IPS DF 6.9 (cell line): ENCODE measurements at regions not wholly inside any gene's neighbourhood (a gene's known extent, or its start where the extent isn't known, plus 50 kb on each side); places are given as distances from the start of the nearest gene placed in this dataset.

Source experiments
- DNase-seq: peaks from one replicate; pipeline ENCODE4 v3.0.0-alpha.2; 2013; ENCODE audit warnings: low read depth, low spot score
- H3K27ac ChIP-seq: one replicate; pipeline ENCODE4 v1.5.1; 2013; ENCODE audit warnings: low read length, control low read depth
- H3K27me3 ChIP-seq: 2 replicates; pipeline ENCODE4 v1.6.1; 2013; ENCODE audit warnings: mild to moderate bottlenecking, low read length; ENCODE audit not compliant: control insufficient read depth, insufficient read depth
- H3K36me3 ChIP-seq: 2 replicates; pipeline ENCODE4 v1.6.1; 2013; ENCODE audit warnings: low read length; ENCODE audit not compliant: control insufficient read depth, insufficient read depth
- H3K4me1 ChIP-seq: 2 replicates; pipeline ENCODE4 v1.6.1; 2013; ENCODE audit warnings: low read length; ENCODE audit not compliant: control insufficient read depth, insufficient read depth
- H3K4me3 ChIP-seq: 2 replicates; pipeline ENCODE4 v1.5.1; 2013; ENCODE audit warnings: mild to moderate bottlenecking, low read length
- H3K9me3 ChIP-seq: 2 replicates; pipeline ENCODE4 v1.6.1; 2013; ENCODE audit warnings: low read length, inconsistent platforms; ENCODE audit not compliant: control insufficient read depth, insufficient read depth
- WGBS: extraction: QIAGEN DNeasy Blood & Tissue Kit; methylation state at CpG from one replicate; pipeline ENCODE4 v1.1.7; 2013; ENCODE audit warnings: mixed read lengths, missing lambda C conversion rate; ENCODE audit not compliant: insufficient read length, insufficient coverage; 5-methylcytosine and 5-hydroxymethylcytosine counted together

DNA sequence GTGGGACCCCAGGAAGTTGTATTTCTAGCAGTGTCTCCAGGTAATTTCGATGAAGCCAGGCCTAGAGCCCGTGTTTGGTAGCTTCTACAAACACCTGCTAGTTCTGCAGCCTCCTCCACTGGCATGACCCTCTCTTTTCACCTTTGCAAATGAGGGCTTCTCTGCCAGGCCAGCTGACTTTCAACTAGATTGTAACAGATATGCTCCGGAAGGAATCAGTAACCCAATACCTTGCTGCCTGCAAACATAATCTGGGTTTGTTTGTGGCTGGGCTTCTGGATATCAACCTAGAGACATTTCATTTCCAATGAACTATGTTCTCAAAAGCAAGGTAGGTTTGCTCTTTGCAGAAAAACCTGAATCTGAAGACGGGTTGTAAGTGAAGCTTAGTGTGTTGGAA lies 354.8 kb downstream of the DMRT2 start:
- no peak for DNase-seq
- Histone ChIP-seq H3K27me3 (no peaks in the 10 kb centered on the region), H3K4me3 (no peak overlapping the region), H3K27ac (no peak overlapping the region), H3K9me3 (no peaks in the 10 kb centered on the region), H3K4me1 (no peaks in the 10 kb centered on the region), H3K36me3 (no peaks in the 10 kb centered on the region)
- WGBS: no CpG with 5 or more reads among the region's 4 CpGs

DNA sequence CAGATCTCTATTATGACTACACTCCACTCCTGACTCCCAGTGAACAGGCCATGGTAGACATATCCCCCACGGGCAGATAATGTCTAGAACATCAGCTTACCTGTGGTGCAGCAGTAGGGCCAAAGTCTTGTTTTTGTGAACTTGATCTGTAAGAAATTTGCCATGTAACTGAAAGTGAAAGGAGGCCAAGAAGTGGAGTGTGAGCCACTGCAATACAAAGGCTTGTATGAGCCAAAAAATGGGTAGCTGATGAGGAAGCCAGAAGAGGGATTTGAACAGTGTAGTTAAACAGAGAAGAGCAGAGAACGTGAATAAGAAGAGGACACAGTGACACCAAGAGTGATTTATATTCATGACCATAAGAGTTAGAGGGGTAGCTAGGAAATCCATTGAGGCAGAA lies 361.7 kb downstream of the DMRT2 start:
- Histone ChIP-seq H3K36me3 (no peaks in the 10 kb centered on the region), H3K27me3 (no peaks in the 10 kb centered on the region; the same call in 1 of the 2 replicates), H3K4me1 (no peaks in the 10 kb centered on the region), H3K9me3 (no peaks in the 10 kb centered on the region), H3K4me3 (no peak overlapping the region), H3K27ac (no peak overlapping the region)
- no peak for DNase-seq
- WGBS: no CpG with 5 or more reads among the region's 2 CpGs

DNA sequence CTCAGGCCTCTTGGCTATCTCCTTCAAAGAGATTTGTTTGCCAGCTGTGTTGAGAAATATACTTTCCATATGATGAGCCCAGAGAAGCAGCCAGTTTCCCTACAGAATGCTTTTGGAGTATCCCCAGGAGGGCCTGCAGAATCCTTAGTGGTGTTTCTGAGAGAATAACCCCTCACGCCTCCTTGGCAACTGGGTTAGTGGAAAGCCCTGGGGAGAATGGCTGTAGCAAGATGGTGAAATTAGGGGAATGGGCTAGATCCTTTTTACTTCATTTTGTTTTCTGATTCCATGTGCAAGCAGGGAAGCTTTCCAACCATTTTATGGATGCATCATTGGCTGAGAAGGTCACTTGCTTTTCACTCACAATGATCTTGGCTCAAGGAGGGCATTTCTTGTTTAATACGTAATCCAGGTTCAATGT lies 364.6 kb downstream of the DMRT2 start:
- Histone ChIP-seq H3K27me3 (no peaks in the 10 kb centered on the region; the same call in 1 of the 2 replicates), H3K36me3 (no peaks in the 10 kb centered on the region), H3K4me1 (no peaks in the 10 kb centered on the region), H3K9me3 (no peaks in the 10 kb centered on the region), H3K27ac (no peak overlapping the region), H3K4me3 (no peak overlapping the region)
- no peak for DNase-seq
- no CpG with 5 or more reads among the region's 2 CpGs for WGBS

DNA sequence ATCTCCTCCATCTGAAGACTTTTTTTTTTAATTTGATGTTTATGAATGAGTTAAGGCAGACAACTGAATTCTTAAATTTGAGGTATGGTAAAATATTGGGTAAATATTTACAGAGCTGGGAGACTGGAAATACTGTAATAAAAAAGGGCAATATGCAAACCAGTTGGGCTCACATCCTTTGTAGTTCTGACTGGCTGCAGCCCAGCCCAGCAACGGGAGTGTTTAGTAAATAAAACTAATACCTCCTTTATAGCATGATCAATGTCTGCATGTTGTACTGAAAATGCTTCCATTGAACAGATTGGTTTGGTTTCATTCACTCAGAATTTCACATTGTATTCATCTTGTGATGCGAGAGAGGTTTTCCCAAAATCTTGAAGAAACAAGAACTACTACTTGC lies 365.0 kb downstream of the DMRT2 start:
- Histone ChIP-seq H3K9me3 (no peaks in the 10 kb centered on the region), H3K36me3 (no peaks in the 10 kb centered on the region), H3K4me1 (no peaks in the 10 kb centered on the region), H3K27ac (no peak overlapping the region), H3K27me3 (no peaks in the 10 kb centered on the region; the same call in 1 of the 2 replicates), H3K4me3 (no peak overlapping the region)
- no peak for DNase-seq
- no CpG with 5 or more reads among the region's 2 CpGs for WGBS

DNA sequence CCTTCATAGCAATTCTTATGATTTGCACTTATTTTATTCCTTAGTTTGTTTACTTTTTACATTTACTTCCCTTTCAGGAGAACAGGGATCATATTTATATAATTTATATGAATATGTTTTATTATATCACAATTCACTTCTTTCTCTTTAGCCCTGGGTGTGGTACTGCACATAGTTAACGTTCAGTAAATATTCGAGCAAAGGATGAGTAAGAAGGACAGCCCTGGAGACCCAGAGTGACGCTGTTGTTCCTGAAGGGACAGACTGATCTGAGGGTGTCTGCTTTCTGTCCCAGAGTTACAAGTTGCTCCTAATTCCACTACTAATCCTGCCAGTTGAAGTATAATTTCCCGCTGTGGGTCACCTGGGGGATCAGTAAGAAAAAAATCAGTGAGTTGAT lies 366.1 kb downstream of the DMRT2 start:
- no peak overlapping the region for H3K27ac ChIP-seq
- no peaks in the 10 kb centered on the region for H3K9me3 ChIP-seq
- H3K4me3 ChIP-seq: no peak overlapping the region
- H3K27me3 ChIP-seq: no peaks in the 10 kb centered on the region; the same call in 1 of the 2 replicates
- no peaks in the 10 kb centered on the region for H3K36me3 ChIP-seq
- no peak for DNase-seq
- no peaks in the 10 kb centered on the region for H3K4me1 ChIP-seq
- no CpG with 5 or more reads among the region's 4 CpGs for WGBS

DNA sequence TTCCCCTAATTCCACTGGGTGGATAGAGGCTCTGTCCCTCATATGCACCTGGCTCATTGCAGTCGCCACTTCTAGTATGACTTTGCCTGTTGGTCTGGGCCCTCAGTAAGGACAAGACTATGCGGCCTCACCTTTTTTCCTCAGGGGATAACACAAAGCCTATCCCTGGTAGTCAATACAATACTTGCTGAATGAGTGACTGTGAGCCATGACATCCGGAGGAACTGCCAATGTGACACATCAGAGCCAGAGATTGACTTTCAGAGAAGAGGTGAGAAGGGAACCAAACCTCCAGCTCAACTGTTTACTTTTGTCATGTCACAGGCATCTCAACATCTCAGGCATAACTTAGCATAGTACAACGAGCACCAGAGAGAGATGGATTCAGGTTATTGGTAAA lies 371.3 kb downstream of the DMRT2 start:
- no CpG with 5 or more reads among the region's 4 CpGs for WGBS
- Histone ChIP-seq H3K9me3 (peaks cover 5% of the 10 kb centered on the region; the same call in 1 of the 2 replicates), H3K4me1 (no peaks in the 10 kb centered on the region), H3K4me3 (no peak overlapping the region), H3K27ac (no peak overlapping the region), H3K36me3 (0 out of 2 replicates have a peak, but pooled peaks cover 3% of the 10 kb centered on the region), H3K27me3 (no peaks in the 10 kb centered on the region)
- DNase-seq: no peak

DNA sequence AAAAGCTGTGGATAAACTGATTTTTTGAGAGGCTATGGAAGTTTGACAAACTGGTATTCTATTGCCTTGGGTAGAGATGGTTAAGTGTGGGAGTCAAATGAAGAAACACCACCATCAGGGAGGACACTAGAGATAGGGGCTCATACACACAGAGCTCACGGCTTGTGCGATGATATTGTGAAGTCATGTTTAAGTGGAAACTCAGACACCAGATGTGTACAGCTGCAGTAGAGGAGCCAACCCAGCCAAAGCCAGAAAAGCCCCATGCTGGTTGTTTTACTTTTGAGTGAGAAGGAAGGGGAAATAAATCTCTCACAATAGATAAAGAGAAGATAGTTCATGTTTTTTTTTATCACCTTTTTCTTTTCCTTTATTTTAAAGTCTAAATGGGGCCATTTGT lies 377.7 kb downstream of the DMRT2 start:
- Histone ChIP-seq H3K4me1 (no peaks in the 10 kb centered on the region), H3K9me3 (peaks cover 5% of the 10 kb centered on the region; the same call in 1 of the 2 replicates), H3K27ac (no peak overlapping the region), H3K4me3 (no peak overlapping the region), H3K27me3 (no peaks in the 10 kb centered on the region), H3K36me3 (0 out of 2 replicates have a peak, but pooled peaks cover 3% of the 10 kb centered on the region)
- DNase-seq: no peak
- WGBS: no CpG with 5 or more reads among the region's 2 CpGs

DNA sequence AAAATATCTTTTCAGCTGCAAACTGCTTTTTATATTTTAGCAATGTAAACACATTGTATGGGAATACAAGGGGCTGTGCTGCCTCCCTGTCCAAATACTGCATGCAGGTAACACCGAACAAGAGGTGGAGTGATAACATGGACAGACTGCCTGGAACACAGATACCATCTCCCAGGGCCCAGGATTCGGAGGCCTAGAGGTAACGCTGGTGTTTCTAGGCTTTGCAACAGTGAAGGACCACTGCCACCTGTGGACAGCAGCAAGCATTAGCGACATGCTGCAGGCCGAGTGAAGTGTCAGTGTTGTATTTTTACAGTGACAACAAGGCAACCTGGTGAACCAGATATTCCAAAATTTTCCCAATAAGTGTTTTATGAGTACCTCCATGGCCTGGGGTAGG lies 379.1 kb downstream of the DMRT2 start:
- no peak overlapping the region for H3K4me3 ChIP-seq
- no CpG with 5 or more reads among the region's 5 CpGs for WGBS
- H3K36me3 ChIP-seq: 0 out of 2 replicates have a peak, but pooled peaks cover 3% of the 10 kb centered on the region

DNA sequence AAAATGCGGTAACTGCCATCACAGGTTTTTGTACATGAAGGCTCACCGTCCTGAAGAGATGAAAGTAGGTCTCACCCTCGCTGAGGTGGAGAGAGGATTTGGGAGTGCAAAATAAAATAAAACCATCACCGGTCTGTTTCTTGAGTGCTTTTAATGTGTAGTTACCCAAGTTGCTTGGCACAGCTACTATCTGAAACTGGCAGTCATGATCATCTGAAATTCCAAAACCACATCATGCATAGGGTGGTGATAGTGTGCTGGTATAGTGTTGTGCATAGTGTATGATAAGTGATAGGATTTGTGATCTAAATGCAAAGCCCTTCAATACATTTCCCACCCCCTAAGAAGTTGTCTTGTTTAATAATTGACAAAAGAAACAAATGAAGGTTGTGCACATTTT lies 381.3 kb downstream of the DMRT2 start:
- H3K9me3 ChIP-seq: no peaks in the 10 kb centered on the region
- no peak for DNase-seq
- no peaks in the 10 kb centered on the region for H3K27me3 ChIP-seq
- H3K27ac ChIP-seq: no peak overlapping the region
- no peaks in the 10 kb centered on the region for H3K4me1 ChIP-seq
- H3K36me3 ChIP-seq: no peaks in the 10 kb centered on the region
- no peak overlapping the region for H3K4me3 ChIP-seq
- no CpG with 5 or more reads among the region's 4 CpGs for WGBS

More for the DNA sequence above, 379.1 kb downstream of the DMRT2 start:
- H3K4me1 ChIP-seq: no peaks in the 10 kb centered on the region
- no peaks in the 10 kb centered on the region for H3K27me3 ChIP-seq
- H3K9me3 ChIP-seq: peaks cover 5% of the 10 kb centered on the region; the same call in 1 of the 2 replicates
- no peak overlapping the region for H3K27ac ChIP-seq
- peak; percentile 27 for DNase-seq

DNA sequence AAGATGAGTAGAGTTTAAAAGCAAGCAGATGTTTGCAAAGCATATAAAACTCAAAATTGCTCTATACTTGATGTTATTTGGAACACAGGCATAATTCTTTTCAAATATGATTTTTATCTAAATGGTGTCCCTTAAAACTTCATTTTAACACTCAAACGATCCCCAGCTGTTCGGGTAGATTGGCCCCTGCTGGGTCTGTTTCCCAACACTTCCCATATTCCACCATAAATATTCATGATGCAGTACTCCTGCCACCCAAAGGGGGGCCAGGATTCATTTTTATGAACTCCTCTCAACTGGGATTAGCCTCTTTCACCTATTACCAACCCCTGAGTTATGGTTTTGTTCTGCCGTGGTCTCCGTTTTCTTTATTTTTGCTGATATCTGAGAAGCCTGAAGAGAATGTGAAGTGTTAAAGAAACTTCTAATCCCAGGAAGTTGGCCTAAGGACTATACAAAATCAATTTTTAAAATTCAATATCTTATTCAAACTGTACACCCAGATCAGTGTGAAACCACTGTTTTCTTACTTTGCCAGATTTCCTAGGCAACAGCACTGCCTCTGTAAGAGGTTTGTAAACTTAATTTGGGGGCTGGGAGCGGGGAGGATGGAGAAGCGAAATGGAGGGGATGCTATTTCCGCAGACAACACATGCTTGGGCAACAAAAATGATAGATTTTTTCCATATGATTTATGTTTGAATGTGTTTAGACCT lies 384.1 kb downstream of the DMRT2 start:
- H3K4me3 ChIP-seq: no peak overlapping the region
- no peak for DNase-seq
- no peaks in the 10 kb centered on the region for H3K27me3 ChIP-seq
- H3K36me3 ChIP-seq: no peaks in the 10 kb centered on the region
- no peaks in the 10 kb centered on the region for H3K4me1 ChIP-seq
- no peaks in the 10 kb centered on the region for H3K9me3 ChIP-seq
- whole genome bisulfite sequencing: no CpG with 5 or more reads among the region's 7 CpGs
- H3K27ac ChIP-seq: no peak overlapping the region

DNA sequence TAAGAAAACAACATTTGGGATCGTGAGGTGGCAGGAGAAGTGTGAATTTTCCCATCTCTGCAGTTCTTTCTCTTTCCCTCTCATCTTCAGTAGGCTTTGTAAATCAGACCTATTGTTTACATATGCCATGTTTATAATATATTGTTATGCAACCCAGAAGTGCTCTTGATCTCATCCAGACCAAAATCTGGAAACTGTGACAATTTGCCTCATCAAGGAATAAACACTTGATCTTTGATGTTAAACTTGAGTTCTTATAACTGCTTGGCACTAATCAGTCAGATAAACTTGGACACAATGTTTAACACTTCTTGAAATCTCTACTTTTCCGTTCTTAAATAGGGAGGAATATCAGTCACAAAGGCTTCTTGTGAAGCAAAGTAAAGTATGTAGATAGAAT lies 384.7 kb downstream of the DMRT2 start:
- no peak for DNase-seq
- WGBS: no CpG with 5 or more reads among the region's 2 CpGs
- Histone ChIP-seq H3K27me3 (no peaks in the 10 kb centered on the region), H3K9me3 (no peaks in the 10 kb centered on the region), H3K27ac (no peak overlapping the region), H3K4me3 (no peak overlapping the region), H3K4me1 (no peaks in the 10 kb centered on the region), H3K36me3 (no peaks in the 10 kb centered on the region)
